ENCODE measurements at regions not wholly inside any gene's neighbourhood (a gene's known extent, or its start where the extent isn't known, plus 50 kb on each side); places are given as distances from the start of the nearest gene placed in this dataset.

- ATAC-seq, result peak; percentile 86 to 92
- H3K36me3 ChIP-seq, result no peaks in the 10 kb centered on the region
- no peaks in the 10 kb centered on the region for H3K27me3 ChIP-seq
- intact Hi-C loops (cut with DNase I; ENCODE audit: low total_unique reads), result loop anchor here (1.0 kb wide), 3 partner anchors 34 to 44 kb away; no protein-coding TSS in a partner anchor
- peak in 1 of 2 donors; percentile 27 for TF ChIP-seq POLR2A (IDR thresholded peaks at IDR 0.05)
- TF ChIP-seq, protein P1, sequence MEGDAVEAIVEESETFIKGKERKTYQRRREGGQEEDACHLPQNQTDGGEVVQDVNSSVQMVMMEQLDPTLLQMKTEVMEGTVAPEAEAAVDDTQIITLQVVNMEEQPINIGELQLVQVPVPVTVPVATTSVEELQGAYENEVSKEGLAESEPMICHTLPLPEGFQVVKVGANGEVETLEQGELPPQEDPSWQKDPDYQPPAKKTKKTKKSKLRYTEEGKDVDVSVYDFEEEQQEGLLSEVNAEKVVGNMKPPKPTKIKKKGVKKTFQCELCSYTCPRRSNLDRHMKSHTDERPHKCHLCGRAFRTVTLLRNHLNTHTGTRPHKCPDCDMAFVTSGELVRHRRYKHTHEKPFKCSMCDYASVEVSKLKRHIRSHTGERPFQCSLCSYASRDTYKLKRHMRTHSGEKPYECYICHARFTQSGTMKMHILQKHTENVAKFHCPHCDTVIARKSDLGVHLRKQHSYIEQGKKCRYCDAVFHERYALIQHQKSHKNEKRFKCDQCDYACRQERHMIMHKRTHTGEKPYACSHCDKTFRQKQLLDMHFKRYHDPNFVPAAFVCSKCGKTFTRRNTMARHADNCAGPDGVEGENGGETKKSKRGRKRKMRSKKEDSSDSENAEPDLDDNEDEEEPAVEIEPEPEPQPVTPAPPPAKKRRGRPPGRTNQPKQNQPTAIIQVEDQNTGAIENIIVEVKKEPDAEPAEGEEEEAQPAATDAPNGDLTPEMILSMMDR (IDR thresholded peaks at IDR 0.05 in 4 of 5, conservative IDR thresholded peaks at IDR 0.05 in 1 of 5), result no peak
- H3K4me1 ChIP-seq, result peaks cover 44 to 51% of the 10 kb centered on the region in 2 donors
- H3K27ac ChIP-seq, result peak overlapping the region; percentile 81 to 97 (median 93)
- peak; percentile 67 to 68 for DNase-seq
- in situ Hi-C loops (cut with MboI; ENCODE audit: low sequenced_read_pairs in 4 of 4), result no loop called here
- H3K4me3 ChIP-seq, result peak overlapping the region in 1 of 4 donors; percentile 29
- H3K9me3 ChIP-seq, result no peaks in the 10 kb centered on the region
Observed at GRCh38 chr13:44271031-44271455, 102.6 kb upstream of the SERP2 start.

DNA sequence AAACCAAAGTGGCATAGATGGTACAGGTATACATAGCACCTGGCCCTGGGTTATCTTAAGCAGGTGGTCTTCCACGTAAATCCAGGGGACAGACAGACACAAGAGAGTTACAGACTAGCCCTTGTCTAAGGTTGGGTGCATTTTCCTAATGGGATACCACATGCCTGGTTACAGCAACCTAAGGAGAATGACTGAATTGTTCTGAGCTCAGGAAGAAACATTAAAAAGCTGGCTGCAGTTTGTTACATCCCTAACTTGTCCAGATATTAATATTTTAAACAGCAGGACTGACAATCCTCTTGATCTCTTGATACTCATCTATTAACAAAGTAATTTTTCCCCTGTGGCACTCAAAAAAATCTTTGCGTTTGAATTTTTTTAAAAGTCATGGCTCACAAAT lies 102.2 kb upstream of the SERP2 start:
- Histone ChIP-seq H3K27ac (peak overlapping the region; percentile 81 to 97 (median 93)), H3K27me3 (no peaks in the 10 kb centered on the region), H3K36me3 (no peaks in the 10 kb centered on the region), H3K4me1 (peaks cover 44 to 51% of the 10 kb centered on the region in 2 donors), H3K9me3 (no peaks in the 10 kb centered on the region), H3K4me3 (peak overlapping the region in 1 of 4 donors; percentile 29)
- intact Hi-C loops (cut with DNase I; ENCODE audit: low total_unique reads), result loop anchor here (1.0 kb wide), 3 partner anchors 34 to 44 kb away; no protein-coding TSS in a partner anchor
- no peak for TF ChIP-seq POLR2A (IDR thresholded peaks at IDR 0.05)
- TF ChIP-seq, protein P1 (IDR thresholded peaks at IDR 0.05 in 4 of 5, conservative IDR thresholded peaks at IDR 0.05 in 1 of 5), result no peak
- ATAC-seq (peak; percentile 12 to 18), DNase-seq (no peak)
- in situ Hi-C loops (cut with MboI; ENCODE audit: low sequenced_read_pairs in 4 of 4), result no loop called here

DNA sequence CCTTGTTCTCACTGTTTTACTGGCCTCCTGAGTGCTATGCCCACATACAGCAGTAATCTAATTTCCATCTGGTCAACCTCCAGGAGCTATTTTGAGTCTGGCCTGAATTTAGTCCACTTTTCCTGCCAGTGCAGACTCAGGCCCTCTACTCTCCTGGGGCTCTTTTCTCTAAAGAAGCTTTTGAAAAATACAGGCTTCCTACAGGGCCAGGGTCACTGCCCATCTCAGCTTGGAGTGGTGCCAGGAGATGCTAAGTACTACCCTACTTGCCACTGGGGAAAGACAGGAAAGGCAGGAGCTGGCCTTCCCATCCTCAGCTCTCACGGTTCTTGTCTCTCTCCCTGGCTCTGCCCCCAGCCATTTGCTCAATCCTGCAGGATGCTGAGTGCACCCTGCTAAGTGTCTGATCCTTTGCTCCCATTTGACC lies 101.7 kb upstream of the SERP2 start:
- TF ChIP-seq, protein P1 (IDR thresholded peaks at IDR 0.05 in 4 of 5, conservative IDR thresholded peaks at IDR 0.05 in 1 of 5), result no peak
- no peak for TF ChIP-seq POLR2A (IDR thresholded peaks at IDR 0.05)
- in situ Hi-C loops (cut with MboI; ENCODE audit: low sequenced_read_pairs in 4 of 4), result no loop called here
- Histone ChIP-seq H3K27ac (peak overlapping the region; percentile 81 to 97 (median 93)), H3K27me3 (no peaks in the 10 kb centered on the region), H3K4me3 (no peak overlapping the region), H3K4me1 (peaks cover 44 to 51% of the 10 kb centered on the region in 2 donors), H3K9me3 (no peaks in the 10 kb centered on the region), H3K36me3 (no peaks in the 10 kb centered on the region)
- intact Hi-C loops (cut with DNase I; ENCODE audit: low total_unique reads), result loop anchor here (1.0 to 2.0 kb wide), 4 partner anchors 25 to 43 kb away; no protein-coding TSS in a partner anchor
- ATAC-seq (peak; percentile 78 to 80), DNase-seq (peak; percentile 50 to 84)

DNA sequence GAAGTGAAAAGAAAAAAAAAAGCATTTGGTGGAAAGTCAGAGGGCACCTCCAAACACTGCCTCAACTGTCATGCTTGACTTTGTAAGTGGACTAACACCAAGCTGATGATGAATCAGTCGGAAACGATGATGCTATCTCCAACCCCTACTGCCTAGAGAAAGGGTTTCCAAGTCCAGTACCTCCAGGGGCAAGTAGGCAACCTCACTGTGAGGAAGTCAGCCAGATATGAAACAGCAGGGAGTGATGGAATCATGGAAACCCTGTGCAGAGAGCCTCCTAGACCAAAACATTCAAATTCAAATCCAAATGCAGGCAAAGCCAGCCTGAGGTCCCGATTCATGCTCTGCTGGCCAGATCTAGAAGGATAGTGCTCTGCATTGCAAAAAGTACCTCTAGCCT lies 100.9 kb upstream of the SERP2 start:
- no peak for DNase-seq
- H3K4me3 ChIP-seq, result no peak overlapping the region
- in situ Hi-C loops (cut with MboI; ENCODE audit: low sequenced_read_pairs in 4 of 4), result no loop called here
- no peak for ATAC-seq
- H3K9me3 ChIP-seq, result no peaks in the 10 kb centered on the region
- peak overlapping the region; percentile 81 to 97 (median 93) for H3K27ac ChIP-seq
- TF ChIP-seq POLR2A (IDR thresholded peaks at IDR 0.05), result no peak
- TF ChIP-seq, protein P1 (IDR thresholded peaks at IDR 0.05 in 4 of 5, conservative IDR thresholded peaks at IDR 0.05 in 1 of 5), result no peak
- no peaks in the 10 kb centered on the region for H3K27me3 ChIP-seq
- H3K36me3 ChIP-seq, result no peaks in the 10 kb centered on the region
- intact Hi-C loops (cut with DNase I; ENCODE audit: low total_unique reads), result loop anchor here (2.0 kb wide), 1 partner anchor 24 kb away; no protein-coding TSS in a partner anchor
- H3K4me1 ChIP-seq, result peaks cover 44 to 51% of the 10 kb centered on the region in 2 donors
